B cell (primary cell): ENCODE measurements at regions not wholly inside any gene's neighbourhood (a gene's known extent, or its start where the extent isn't known, plus 50 kb on each side); places are given as distances from the start of the nearest gene placed in this dataset.
"Not testable (repeated sequence)": the region's sequence is repeated elsewhere in the genome, so short reads cannot be mapped to it uniquely, and the experiment has no call there.

Source experiments
- ATAC-seq: fragments of 200-7000 bp; cut with Tn5 transposase; one replicate; pipeline ENCODE4 v1.10.0; 2021; ENCODE audit warnings: low read depth, mild to moderate bottlenecking, moderate number of reproducible peaks, moderate library complexity
- CTCF ChIA-PET: fragments of 350-600 bp; sonication (Branson Sonifier 250); formaldehyde crosslinking; loops from one replicate; lab custom pipeline; 2021; ENCODE audit warnings: antibody characterized with exemption, inconsistent platforms; lab: Charles Lee
- POLR2A ChIA-PET: fragments of 350-600 bp; sonication (Branson Sonifier 250); formaldehyde crosslinking; loops from one replicate; lab custom pipeline; 2021; ENCODE audit warnings: antibody characterized with exemption; lab: Charles Lee
- DNase-seq: peaks from one replicate; pipeline ENCODE4 v3.0.0; 2013
- H2AFZ ChIP-seq: 2 replicates; pipeline ENCODE4 v1.6.1; 2012; ENCODE audit warnings: mild to moderate bottlenecking, low read depth, low read length; ENCODE audit not compliant: insufficient read depth, poor library complexity, severe bottlenecking
- H3K27ac ChIP-seq, 2 donors: 1 replicate in 1 of 2; 2 replicates in 1 of 2; pipeline ENCODE4 v1.5.1; 2012 to 2013; ENCODE audit warnings: low read length in 2 of 2, mild to moderate bottlenecking in 2 of 2, moderate library complexity in 1 of 2
- H3K27me3 ChIP-seq, 4 experiments: fragments of 200-600 bp in 1 of 4; sonication (generic) in 1 of 4; replicated peaks in 1 of 4; 1 replicate in 2 of 4; 2 replicates in 2 of 4; pipeline versions ENCODE4 v1.6.1 to v1.7.0; 2013 to 2016; ENCODE audit warnings: low read length in 3 of 4, mild to moderate bottlenecking in 2 of 4, mixed read lengths in 1 of 4, moderate library complexity in 1 of 4; ENCODE audit not compliant: insufficient read depth in 4 of 4, control insufficient read depth in 3 of 4; ENCODE audit errors: control extremely low read depth in 1 of 4
- H3K36me3 ChIP-seq, 2 experiments: replicated peaks in 1 of 2; 1 replicate in 1 of 2; 2 replicates in 1 of 2; pipeline versions ENCODE4 v1.6.1 to v1.7.1; 2013; ENCODE audit warnings: low read length in 1 of 2; ENCODE audit not compliant: insufficient read depth in 2 of 2, control insufficient read depth in 1 of 2; ENCODE audit errors: control extremely low read depth in 1 of 2, extremely low read depth in 1 of 2
- H3K4me1 ChIP-seq, 2 donors: fragments of 200-600 bp in 1 of 2; sonication (generic) in 1 of 2; 1 replicate in 1 of 2; 2 replicates in 1 of 2; pipeline versions ENCODE4 v1.5.1 to v1.6.1; 2013 to 2017; ENCODE audit warnings: low read length in 2 of 2; ENCODE audit not compliant: control insufficient read depth in 2 of 2, insufficient read depth in 2 of 2
- H3K4me2 ChIP-seq: replicated peaks from 2 replicates; pipeline ENCODE3; 2012; ENCODE audit warnings: mild to moderate bottlenecking, low read depth, low read length; ENCODE audit not compliant: poor library complexity, severe bottlenecking
- H3K4me3 ChIP-seq, 5 experiments: fragments of 200-600 bp in 1 of 5; sonication (generic) in 1 of 5; 1 replicate in 3 of 5; 2 replicates in 2 of 5; pipeline versions ENCODE4 v1.5.1 to v1.7.0; 2011 to 2016; ENCODE audit warnings: low read length in 4 of 5, mild to moderate bottlenecking in 4 of 5, low read depth in 2 of 5, control low read depth in 1 of 5, moderate library complexity in 1 of 5; ENCODE audit not compliant: insufficient read depth in 1 of 5; ENCODE audit errors: control extremely low read depth in 1 of 5, extremely low read depth in 1 of 5
- H3K79me2 ChIP-seq: fragments of 200-600 bp; sonication (generic); one replicate; pipeline ENCODE4 v1.6.0; 2016; ENCODE audit warnings: low read length; ENCODE audit not compliant: control insufficient read depth, insufficient read depth
- H3K9ac ChIP-seq: fragments of 200-600 bp; sonication (generic); 2 replicates; pipeline ENCODE4 v1.6.1; 2017; ENCODE audit warnings: mild to moderate bottlenecking, low read length, moderate library complexity
- H3K9me3 ChIP-seq, 3 donors: one replicate each; pipeline versions ENCODE4 v1.6.1 to v1.7.1; 2013; ENCODE audit warnings: low read length in 2 of 3; ENCODE audit not compliant: control insufficient read depth in 2 of 3, insufficient read depth in 1 of 3; ENCODE audit errors: control extremely low read depth in 1 of 3
- H4K20me1 ChIP-seq: 2 replicates; pipeline ENCODE4 v1.6.0; 2012; ENCODE audit warnings: mild to moderate bottlenecking, low read length; ENCODE audit not compliant: insufficient read depth, control insufficient read depth, poor library complexity, severe bottlenecking
- H3K27ac Mint-ChIP-seq: one replicate; pipeline ENCODE4 v1.8.0; 2021; ENCODE audit warnings: mixed read lengths
- H3K27me3 Mint-ChIP-seq: one replicate; pipeline ENCODE4 v1.8.0; 2021; ENCODE audit warnings: mixed read lengths
- H3K4me1 Mint-ChIP-seq: one replicate; pipeline ENCODE4 v1.8.0; 2021; ENCODE audit warnings: mixed read lengths
- H3K4me3 Mint-ChIP-seq: one replicate; pipeline ENCODE4 v1.8.0; 2021; ENCODE audit warnings: mixed read lengths
- H3K9me3 Mint-ChIP-seq: one replicate; pipeline ENCODE4 v1.8.0; 2022; ENCODE audit warnings: mixed read lengths; ENCODE audit not compliant: insufficient read depth
- WGBS: methylation state at CpG from one replicate; pipeline ENCODE4 v1.1.5; 2013; ENCODE audit warnings: missing lambda C conversion rate; ENCODE audit not compliant: insufficient coverage; 5-methylcytosine and 5-hydroxymethylcytosine counted together
- intact Hi-C: fragments of 100-400 bp; cut with micrococcal nuclease; formaldehyde crosslinking; loops from one replicate; pipeline ENCODE4 v1.10.0; 2022

GRCh38 chr9:66183648-66184047 is 446.7 kb downstream of the FOXD4L4 start:
- H3K27ac Mint-ChIP-seq, H4K20me1 ChIP-seq, ATAC-seq, H3K4me2 ChIP-seq, intact Hi-C loops, H3K27me3 Mint-ChIP-seq, H3K9me3 Mint-ChIP-seq, H3K27me3 ChIP-seq, H3K9ac ChIP-seq, POLR2A ChIA-PET, H3K4me3 Mint-ChIP-seq, H3K4me1 ChIP-seq, CTCF ChIA-PET, H3K79me2 ChIP-seq, H3K4me3 ChIP-seq, H3K27ac ChIP-seq, H3K9me3 ChIP-seq, H3K36me3 ChIP-seq, H2AFZ ChIP-seq, H3K4me1 Mint-ChIP-seq, DNase-seq: not testable (repeated sequence)
- WGBS, result no CpG with 5 or more reads among the region's 2 CpGs

GRCh38 chr9:66197199-66197598 is 460.3 kb downstream of the FOXD4L4 start:
- H3K4me1 ChIP-seq, H3K36me3 ChIP-seq, DNase-seq, H3K9me3 ChIP-seq, H2AFZ ChIP-seq, ATAC-seq, H3K27me3 ChIP-seq, H3K27me3 Mint-ChIP-seq, H3K4me1 Mint-ChIP-seq, H3K79me2 ChIP-seq, POLR2A ChIA-PET, H3K9me3 Mint-ChIP-seq, H4K20me1 ChIP-seq, H3K4me2 ChIP-seq, H3K27ac Mint-ChIP-seq, H3K27ac ChIP-seq, H3K4me3 ChIP-seq, H3K9ac ChIP-seq, H3K4me3 Mint-ChIP-seq, intact Hi-C loops, CTCF ChIA-PET: not testable (repeated sequence)
- no CpG with 5 or more reads among the region's 4 CpGs for WGBS

- H3K4me1 ChIP-seq, intact Hi-C loops, CTCF ChIA-PET, POLR2A ChIA-PET, H4K20me1 ChIP-seq, H3K4me1 Mint-ChIP-seq, H3K9me3 ChIP-seq, H3K27me3 Mint-ChIP-seq, DNase-seq, H3K4me2 ChIP-seq, H3K9ac ChIP-seq, H3K9me3 Mint-ChIP-seq, ATAC-seq, H3K4me3 ChIP-seq, H3K27me3 ChIP-seq, H3K79me2 ChIP-seq, H3K27ac Mint-ChIP-seq, H2AFZ ChIP-seq, H3K4me3 Mint-ChIP-seq, H3K36me3 ChIP-seq, H3K27ac ChIP-seq: not testable (repeated sequence)
- whole genome bisulfite sequencing, result no CpG with 5 or more reads among the region's 22 CpGs
Measured at GRCh38 chr9:66198421-66198820, 461.5 kb downstream of the FOXD4L4 start.

GRCh38 chr9:66206617-66207016 is 469.7 kb downstream of the FOXD4L4 start:
- H3K4me2 ChIP-seq, H3K27me3 ChIP-seq, H3K9me3 Mint-ChIP-seq, H3K4me3 Mint-ChIP-seq, H3K4me3 ChIP-seq, H4K20me1 ChIP-seq, H3K4me1 ChIP-seq, H3K36me3 ChIP-seq, H3K4me1 Mint-ChIP-seq, H3K27me3 Mint-ChIP-seq, H3K9me3 ChIP-seq, H2AFZ ChIP-seq, DNase-seq, ATAC-seq, CTCF ChIA-PET, H3K27ac Mint-ChIP-seq, intact Hi-C loops, POLR2A ChIA-PET, H3K79me2 ChIP-seq, H3K27ac ChIP-seq, H3K9ac ChIP-seq: not testable (repeated sequence)
- WGBS, result no CpG with 5 or more reads among the region's 1 CpG
